CD14-positive monocyte (primary cell): ENCODE measurements at regions not wholly inside any gene's neighbourhood (a gene's known extent, or its start where the extent isn't known, plus 50 kb on each side); places are given as distances from the start of the nearest gene placed in this dataset.

ENCODE experiments used
- DNase-seq, 3 donors: peaks; one replicate each; pipeline ENCODE4 v3.0.0-alpha.2; 2011 to 2022
- H2AFZ ChIP-seq: 2 replicates; pipeline ENCODE4 v1.6.0; 2012; ENCODE audit warnings: mild to moderate bottlenecking, low read depth, low read length, inconsistent platforms; ENCODE audit not compliant: insufficient read depth, poor library complexity, severe bottlenecking
- H3K27ac ChIP-seq, 2 donors: 1 replicate in 1 of 2; 2 replicates in 1 of 2; pipeline ENCODE4 v1.5.1; 2012 to 2013; ENCODE audit warnings: low read length in 2 of 2, control low read depth in 1 of 2, inconsistent platforms in 1 of 2, low read depth in 1 of 2, mild to moderate bottlenecking in 1 of 2
- H3K27me3 ChIP-seq, 2 donors: one replicate each; pipeline versions ENCODE4 v1.6.0 to v1.6.1; 2011 to 2013; ENCODE audit warnings: low read length in 2 of 2; ENCODE audit not compliant: control insufficient read depth in 2 of 2, insufficient read depth in 2 of 2
- H3K36me3 ChIP-seq, 2 donors: replicated peaks in 1 of 2; 1 replicate in 1 of 2; 2 replicates in 1 of 2; pipeline versions ENCODE4 v1.5.1 to v1.6.1; 2012 to 2013; ENCODE audit warnings: low read length in 2 of 2, control low read depth in 1 of 2, inconsistent platforms in 1 of 2, mild to moderate bottlenecking in 1 of 2; ENCODE audit not compliant: insufficient read depth in 2 of 2, control insufficient read depth in 1 of 2
- H3K4me1 ChIP-seq, 2 donors: 1 replicate in 1 of 2; 2 replicates in 1 of 2; pipeline versions ENCODE4 v1.5.1 to v1.6.1; 2012 to 2013; ENCODE audit warnings: low read length in 2 of 2, control low read depth in 1 of 2, inconsistent platforms in 1 of 2, mild to moderate bottlenecking in 1 of 2, moderate library complexity in 1 of 2; ENCODE audit not compliant: insufficient read depth in 2 of 2, control insufficient read depth in 1 of 2
- H3K4me2 ChIP-seq: replicated peaks from 2 replicates; pipeline ENCODE3; 2012; ENCODE audit warnings: low read length, moderate library complexity, mild to moderate bottlenecking; ENCODE audit not compliant: poor library complexity, severe bottlenecking; ENCODE audit errors: extremely low read depth
- H3K4me3 ChIP-seq, 3 experiments: fragments of 200-600 bp in 1 of 3; sonication (generic) in 1 of 3; replicated peaks in 1 of 3; 1 replicate in 2 of 3; 2 replicates in 1 of 3; pipeline ENCODE4 v1.5.1; 2011 to 2013; ENCODE audit warnings: low read length in 3 of 3, mild to moderate bottlenecking in 3 of 3, control low read depth in 2 of 3, low read depth in 2 of 3, inconsistent platforms in 1 of 3, moderate library complexity in 1 of 3
- H3K79me2 ChIP-seq: 2 replicates; pipeline ENCODE4 v1.6.0; 2012; ENCODE audit warnings: mild to moderate bottlenecking, control low read depth, inconsistent platforms, low read length, moderate library complexity; ENCODE audit not compliant: insufficient read depth
- H3K9ac ChIP-seq: 2 replicates; pipeline ENCODE4 v1.6.0; 2017; ENCODE audit warnings: low read length, mild to moderate bottlenecking; ENCODE audit not compliant: insufficient read depth, poor library complexity, severe bottlenecking
- H3K9me3 ChIP-seq, 2 donors: replicated peaks in 1 of 2; 1 replicate in 1 of 2; 2 replicates in 1 of 2; pipeline versions ENCODE4 v1.5.1 to v1.6.1; 2012 to 2013; ENCODE audit warnings: low read length in 2 of 2, control low read depth in 1 of 2; ENCODE audit not compliant: control insufficient read depth in 1 of 2, insufficient read depth in 1 of 2
- H4K20me1 ChIP-seq: 2 replicates; pipeline ENCODE4 v1.6.0; 2012; ENCODE audit warnings: mild to moderate bottlenecking, low read length, control low read depth, moderate library complexity; ENCODE audit not compliant: insufficient read depth
- H3K27ac Mint-ChIP-seq, 7 donors: one replicate each; pipeline ENCODE4 v1.8.0; 2020; ENCODE audit warnings: mild to moderate bottlenecking in 7 of 7, mixed read lengths in 7 of 7, moderate library complexity in 6 of 7, inconsistent platforms in 2 of 7
- H3K27me3 Mint-ChIP-seq, 3 donors: one replicate each; pipeline ENCODE4 v1.8.0; 2021 to 2022; ENCODE audit warnings: low read depth in 3 of 3, mild to moderate bottlenecking in 3 of 3, mixed read lengths in 3 of 3, moderate library complexity in 3 of 3, inconsistent platforms in 1 of 3
- H3K36me3 Mint-ChIP-seq, 2 donors: one replicate each; pipeline ENCODE4 v1.8.0; 2020; ENCODE audit warnings: mixed read lengths in 2 of 2, inconsistent platforms in 1 of 2, mild to moderate bottlenecking in 1 of 2
- H3K4me1 Mint-ChIP-seq: one replicate; pipeline ENCODE4 v1.8.0; 2020; ENCODE audit warnings: mild to moderate bottlenecking, mixed read lengths
- H3K4me3 Mint-ChIP-seq, 2 donors: one replicate each; pipeline ENCODE4 v1.8.0; 2020; ENCODE audit warnings: mild to moderate bottlenecking in 2 of 2, mixed read lengths in 2 of 2, moderate library complexity in 1 of 2
- H3K9me3 Mint-ChIP-seq, 7 donors: one replicate each; pipeline ENCODE4 v1.8.0; 2020 to 2022; ENCODE audit warnings: mixed read lengths in 7 of 7, mild to moderate bottlenecking in 6 of 7, moderate library complexity in 6 of 7, inconsistent platforms in 2 of 7
- CTCF ChIP-seq: fragments of 200-600 bp; IDR thresholded peaks from one replicate; pipeline ENCODE4 v1.8.0; 2022; ENCODE audit warnings: antibody characterized with exemption, mild to moderate bottlenecking
- WGBS: methylation state at CpG from one replicate; pipeline ENCODE4 v1.1.5; 2013; ENCODE audit warnings: missing lambda C conversion rate; ENCODE audit not compliant: insufficient coverage; 5-methylcytosine and 5-hydroxymethylcytosine counted together
- intact Hi-C, 2 donors: fragments of 100-400 bp; cut with micrococcal nuclease; formaldehyde crosslinking; loops; one replicate each; pipeline versions ENCODE4 v1.15.0 to v1.15.1; 2023

GRCh38 chr5:106755066-106755465 is 915.7 kb downstream of the EFNA5 start:
- WGBS = 100% methylated on average over 1 of the region's 2 CpGs
- DNase-seq = no peak
- H3K27me3 ChIP-seq = no peaks in the 10 kb centered on the region
- H3K4me3 Mint-ChIP-seq = no peak overlapping the region
- H3K9ac ChIP-seq = no peak overlapping the region
- H3K27ac Mint-ChIP-seq = no peak overlapping the region
- intact Hi-C loops = no loop called here
- H3K36me3 ChIP-seq = no peaks in the 10 kb centered on the region
- H3K9me3 ChIP-seq = no peaks in the 10 kb centered on the region
- H2AFZ ChIP-seq = no peak overlapping the region
- no peaks in the 10 kb centered on the region for H3K79me2 ChIP-seq
- H3K27me3 Mint-ChIP-seq = no peaks in the 10 kb centered on the region
- H3K9me3 Mint-ChIP-seq = no peaks in the 10 kb centered on the region
- no peaks in the 10 kb centered on the region for H3K4me1 ChIP-seq
- no peak overlapping the region for H3K27ac ChIP-seq
- no peaks in the 10 kb centered on the region for H3K36me3 Mint-ChIP-seq
- no peak overlapping the region for H3K4me3 ChIP-seq
- TF ChIP-seq CTCF = no peak
- H4K20me1 ChIP-seq = no peaks in the 10 kb centered on the region
- H3K4me1 Mint-ChIP-seq = no peaks in the 10 kb centered on the region
- no peak overlapping the region for H3K4me2 ChIP-seq

DNA sequence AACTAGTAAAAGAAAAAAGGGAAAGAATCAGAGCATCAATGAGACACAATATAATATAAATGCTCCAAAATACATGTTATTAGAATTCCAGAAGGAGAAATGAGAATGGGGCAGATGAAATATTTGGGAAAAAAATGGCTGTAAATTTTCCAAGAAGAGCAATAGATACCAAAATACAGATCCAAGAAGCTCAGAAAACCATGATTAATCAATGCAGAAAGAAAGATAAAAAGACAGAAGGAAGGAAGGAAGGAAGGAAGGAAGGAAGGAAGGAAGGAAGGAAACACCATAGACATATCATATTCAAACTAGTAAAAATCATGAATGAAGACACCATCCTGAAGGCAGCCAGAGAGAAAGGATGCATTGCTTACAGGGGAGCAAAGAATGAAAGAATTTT is 920.9 kb downstream of the EFNA5 start:
- Histone ChIP-seq H3K9me3 (no peaks in the 10 kb centered on the region), H3K27ac (no peak overlapping the region), H3K9ac (no peak overlapping the region), H3K4me3 (no peak overlapping the region), H4K20me1 (no peaks in the 10 kb centered on the region), H3K4me2 (no peak overlapping the region), H3K4me1 (no peaks in the 10 kb centered on the region), H3K79me2 (no peaks in the 10 kb centered on the region), H2AFZ (no peak overlapping the region), H3K36me3 (no peaks in the 10 kb centered on the region), H3K27me3 (no peaks in the 10 kb centered on the region)
- DNase-seq = no peak
- peaks cover 0 to 8% (median 2%) of the 10 kb centered on the region in 7 donors for H3K9me3 Mint-ChIP-seq
- H3K36me3 Mint-ChIP-seq = no peaks in the 10 kb centered on the region
- H3K4me1 Mint-ChIP-seq = no peaks in the 10 kb centered on the region
- H3K4me3 Mint-ChIP-seq = no peak overlapping the region
- TF ChIP-seq CTCF = no peak
- H3K27me3 Mint-ChIP-seq = no peaks in the 10 kb centered on the region
- intact Hi-C loops = no loop called here
- H3K27ac Mint-ChIP-seq = no peak overlapping the region
